ENCODE measurements at regions not wholly inside any gene's neighbourhood (a gene's known extent, or its start where the extent isn't known, plus 50 kb on each side); places are given as distances from the start of the nearest gene placed in this dataset.

DNA sequence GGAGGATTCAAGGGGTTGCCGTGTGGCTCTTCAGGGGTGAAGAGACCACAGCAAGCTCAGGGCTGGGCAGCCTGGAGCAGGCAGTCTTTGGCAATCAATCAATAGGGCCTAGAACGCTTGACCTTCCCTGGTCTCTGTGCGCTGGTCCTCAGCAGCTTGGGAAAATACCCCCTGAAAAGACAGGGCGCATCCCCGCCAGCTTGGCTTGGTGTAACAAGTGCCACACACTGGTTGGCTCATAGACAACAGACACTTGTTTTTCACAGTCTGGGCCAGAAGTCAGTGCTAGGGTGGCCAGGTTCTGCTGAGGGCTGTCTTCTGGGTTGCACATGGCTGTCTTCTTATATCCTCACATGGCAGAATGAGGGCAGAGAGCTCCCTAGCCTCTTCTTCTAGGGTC is 141.1 kb downstream of the HSD17B3 start (continued):
- TF ChIP-seq, protein P1, sequence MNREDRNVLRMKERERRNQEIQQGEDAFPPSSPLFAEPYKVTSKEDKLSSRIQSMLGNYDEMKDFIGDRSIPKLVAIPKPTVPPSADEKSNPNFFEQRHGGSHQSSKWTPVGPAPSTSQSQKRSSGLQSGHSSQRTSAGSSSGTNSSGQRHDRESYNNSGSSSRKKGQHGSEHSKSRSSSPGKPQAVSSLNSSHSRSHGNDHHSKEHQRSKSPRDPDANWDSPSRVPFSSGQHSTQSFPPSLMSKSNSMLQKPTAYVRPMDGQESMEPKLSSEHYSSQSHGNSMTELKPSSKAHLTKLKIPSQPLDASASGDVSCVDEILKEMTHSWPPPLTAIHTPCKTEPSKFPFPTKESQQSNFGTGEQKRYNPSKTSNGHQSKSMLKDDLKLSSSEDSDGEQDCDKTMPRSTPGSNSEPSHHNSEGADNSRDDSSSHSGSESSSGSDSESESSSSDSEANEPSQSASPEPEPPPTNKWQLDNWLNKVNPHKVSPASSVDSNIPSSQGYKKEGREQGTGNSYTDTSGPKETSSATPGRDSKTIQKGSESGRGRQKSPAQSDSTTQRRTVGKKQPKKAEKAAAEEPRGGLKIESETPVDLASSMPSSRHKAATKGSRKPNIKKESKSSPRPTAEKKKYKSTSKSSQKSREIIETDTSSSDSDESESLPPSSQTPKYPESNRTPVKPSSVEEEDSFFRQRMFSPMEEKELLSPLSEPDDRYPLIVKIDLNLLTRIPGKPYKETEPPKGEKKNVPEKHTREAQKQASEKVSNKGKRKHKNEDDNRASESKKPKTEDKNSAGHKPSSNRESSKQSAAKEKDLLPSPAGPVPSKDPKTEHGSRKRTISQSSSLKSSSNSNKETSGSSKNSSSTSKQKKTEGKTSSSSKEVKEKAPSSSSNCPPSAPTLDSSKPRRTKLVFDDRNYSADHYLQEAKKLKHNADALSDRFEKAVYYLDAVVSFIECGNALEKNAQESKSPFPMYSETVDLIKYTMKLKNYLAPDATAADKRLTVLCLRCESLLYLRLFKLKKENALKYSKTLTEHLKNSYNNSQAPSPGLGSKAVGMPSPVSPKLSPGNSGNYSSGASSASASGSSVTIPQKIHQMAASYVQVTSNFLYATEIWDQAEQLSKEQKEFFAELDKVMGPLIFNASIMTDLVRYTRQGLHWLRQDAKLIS (CRISPR knock-in tag; IDR thresholded peaks at IDR 0.05): no peak
- TF ChIP-seq PURB (CRISPR knock-in tag; IDR thresholded peaks at IDR 0.05; ENCODE audit: low read depth): no peak
- TF ChIP-seq ZNF23 (CRISPR knock-in tag; IDR thresholded peaks at IDR 0.05): no peak
- TF ChIP-seq, protein P2, sequence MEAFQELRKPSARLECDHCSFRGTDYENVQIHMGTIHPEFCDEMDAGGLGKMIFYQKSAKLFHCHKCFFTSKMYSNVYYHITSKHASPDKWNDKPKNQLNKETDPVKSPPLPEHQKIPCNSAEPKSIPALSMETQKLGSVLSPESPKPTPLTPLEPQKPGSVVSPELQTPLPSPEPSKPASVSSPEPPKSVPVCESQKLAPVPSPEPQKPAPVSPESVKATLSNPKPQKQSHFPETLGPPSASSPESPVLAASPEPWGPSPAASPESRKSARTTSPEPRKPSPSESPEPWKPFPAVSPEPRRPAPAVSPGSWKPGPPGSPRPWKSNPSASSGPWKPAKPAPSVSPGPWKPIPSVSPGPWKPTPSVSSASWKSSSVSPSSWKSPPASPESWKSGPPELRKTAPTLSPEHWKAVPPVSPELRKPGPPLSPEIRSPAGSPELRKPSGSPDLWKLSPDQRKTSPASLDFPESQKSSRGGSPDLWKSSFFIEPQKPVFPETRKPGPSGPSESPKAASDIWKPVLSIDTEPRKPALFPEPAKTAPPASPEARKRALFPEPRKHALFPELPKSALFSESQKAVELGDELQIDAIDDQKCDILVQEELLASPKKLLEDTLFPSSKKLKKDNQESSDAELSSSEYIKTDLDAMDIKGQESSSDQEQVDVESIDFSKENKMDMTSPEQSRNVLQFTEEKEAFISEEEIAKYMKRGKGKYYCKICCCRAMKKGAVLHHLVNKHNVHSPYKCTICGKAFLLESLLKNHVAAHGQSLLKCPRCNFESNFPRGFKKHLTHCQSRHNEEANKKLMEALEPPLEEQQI (IDR thresholded peaks at IDR 0.05): no peak

DNA sequence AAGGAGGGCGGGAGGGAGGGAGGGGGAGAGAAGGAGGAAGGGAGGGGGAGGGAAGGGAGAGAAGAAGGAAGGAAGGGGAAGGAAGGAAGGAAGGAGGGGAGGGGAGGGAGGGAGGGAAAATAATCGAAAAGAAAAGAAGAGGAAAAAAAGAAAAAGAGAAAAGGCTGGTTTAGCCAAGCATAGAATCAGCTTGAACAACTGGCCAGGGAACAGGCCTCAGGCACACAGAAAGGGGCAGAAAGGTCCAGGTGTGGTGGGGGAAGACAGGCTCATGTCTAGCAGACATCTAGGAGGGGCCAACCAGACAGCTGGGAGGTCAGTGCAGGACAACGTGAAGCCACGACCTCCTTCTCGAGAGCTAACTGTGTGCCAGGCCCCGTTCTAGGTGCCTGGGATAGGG is 141.8 kb downstream of the HSD17B3 start:
- ATAC-seq: no peak
- intact Hi-C loops (cut with micrococcal nuclease): no loop called here
- no peaks in the 10 kb centered on the region; the same call in 1 of the 2 replicates for H4K20me1 ChIP-seq (replicated peaks; ENCODE audit: control insufficient read depth, insufficient read depth, low read length)
- H3K4me2 ChIP-seq (ENCODE audit: insufficient read depth, low read length): no peak overlapping the region
- no peaks in the 10 kb centered on the region for H3K36me3 ChIP-seq (ENCODE audit: control insufficient read depth, insufficient read depth, low read length)
- POLR2A ChIA-PET: interaction anchor here (0.7 kb wide), 1 partner anchor 374 kb away, joined by 4 read pairs; no protein-coding TSS in a partner anchor
- 0% methylated on average over 4 of the region's 6 CpGs for whole genome bisulfite sequencing (ENCODE audit: insufficient coverage, low coverage, missing lambda C conversion rate)
- no TSS peak for BruUV-seq (replicated peaks)
- FAIRE-seq: no peak
- CTCF ChIA-PET (ENCODE audit: low intra/inter-chr PET ratio): no interaction called here
- H3K27me3 ChIP-seq (ENCODE audit: control insufficient read depth in 2 of 2, insufficient read depth in 2 of 2, low read length in 2 of 2): peaks cover 36 to 76% of the 10 kb centered on the region in 2 experiments
- in situ Hi-C loops (cut with MboI): no loop called here
- no peak for DNase-seq (ENCODE audit: extremely low read depth in 1 of 4, low spot score in 3 of 4)
- H3K9me3 ChIP-seq (replicated peaks; ENCODE audit: control insufficient read depth, insufficient read depth, low read depth, low read length): no peaks in the 10 kb centered on the region
- H3K79me2 ChIP-seq (ENCODE audit: control insufficient read depth, insufficient read depth, low read length): no peaks in the 10 kb centered on the region
- no peak overlapping the region for H2AFZ ChIP-seq (ENCODE audit: low read depth, low read length)
- H3K27ac ChIP-seq (ENCODE audit: extremely low read depth, low read depth, low read length): no peak overlapping the region
- no peak overlapping the region for H3K9ac ChIP-seq (ENCODE audit: insufficient read depth in 1 of 2, low read depth in 2 of 2, low read length in 2 of 2)
- H3K4me1 ChIP-seq (replicated peaks in 1 of 2; ENCODE audit: control insufficient read depth in 2 of 2, insufficient read depth in 2 of 2, low read length in 2 of 2): no peaks in the 10 kb centered on the region
- H3K9me1 ChIP-seq (ENCODE audit: control insufficient read depth, insufficient read depth, low read length): no peaks in the 10 kb centered on the region
- H3K4me3 ChIP-seq: no peak overlapping the region
- TF ChIP-seq NFE2 (IDR thresholded peaks at IDR 0.05; ENCODE audit: low read depth) (no peak), NUFIP1 (IDR thresholded peaks at IDR 0.05; ENCODE audit: partially characterized antibody) (no peak), ARNT (IDR thresholded peaks at IDR 0.05) (no peak), GTF2F1 (IDR thresholded peaks at IDR 0.05; ENCODE audit: low read depth, low read length) (no peak), MBD2 (IDR thresholded peaks at IDR 0.05; ENCODE audit: borderline replicate concordance, low read depth) (no peak)
